ENCODE measurements at regions not wholly inside any gene's neighbourhood (a gene's known extent, or its start where the extent isn't known, plus 50 kb on each side); places are given as distances from the start of the nearest gene placed in this dataset.

- intact Hi-C loops (cut with DNase I), result no loop called here
- 69 to 77% methylated on average over 1 of the region's 1 CpG for WGBS, 2 donors
Measured at GRCh38 chr12:118618695-118619094, 242.3 kb downstream of the SUDS3 start.

GRCh38 chr12:118625050-118625675 is 248.8 kb downstream of the SUDS3 start:
- intact Hi-C loops (cut with DNase I), result no loop called here

More at GRCh38 chr12:118618695-118619094, 242.3 kb downstream of the SUDS3 start:
- no peak for TF ChIP-seq CTCF (IDR thresholded peaks at IDR 0.05)
- TF ChIP-seq POLR2A (IDR thresholded peaks at IDR 0.05), result no peak
- no peak for TF ChIP-seq EP300 (IDR thresholded peaks at IDR 0.05)
- TF ChIP-seq POLR2AphosphoS5 (IDR thresholded peaks at IDR 0.05), result no peak
- Histone ChIP-seq H3K9me3 (no peaks in the 10 kb centered on the region), H3K36me3 (no peaks in the 10 kb centered on the region), H3K27me3 (no peaks in the 10 kb centered on the region), H3K27ac (no peak overlapping the region), H3K4me3 (no peak overlapping the region), H3K4me1 (no peaks in the 10 kb centered on the region)
- no peak for DNase-seq

GRCh38 chr12:118633071-118633470 is 256.7 kb downstream of the SUDS3 start:
- TF ChIP-seq EP300 (IDR thresholded peaks at IDR 0.05), result no peak
- intact Hi-C loops (cut with DNase I), result no loop called here
- no peaks in the 10 kb centered on the region for H3K27me3 ChIP-seq
- no peak overlapping the region for H3K27ac ChIP-seq
- no peak overlapping the region for H3K4me3 ChIP-seq
- no peaks in the 10 kb centered on the region for H3K9me3 ChIP-seq
- 48 to 64% methylated on average over 4 of the region's 4 CpGs for WGBS, 2 donors
- no peaks in the 10 kb centered on the region for H3K36me3 ChIP-seq
- DNase-seq, result no peak
- H3K4me1 ChIP-seq, result no peaks in the 10 kb centered on the region

More at GRCh38 chr12:118625050-118625675, 248.8 kb downstream of the SUDS3 start:
- Histone ChIP-seq H3K4me1 (no peaks in the 10 kb centered on the region), H3K4me3 (no peak overlapping the region), H3K36me3 (no peaks in the 10 kb centered on the region), H3K27ac (no peak overlapping the region), H3K27me3 (no peaks in the 10 kb centered on the region), H3K9me3 (no peaks in the 10 kb centered on the region)
- WGBS, 2 donors, result 81 to 85% methylated on average over 3 of the region's 3 CpGs
- TF ChIP-seq POLR2AphosphoS5 (IDR thresholded peaks at IDR 0.05) (peak in 3 of 4 donors; percentile 14 to 35 (median 14)), CTCF (IDR thresholded peaks at IDR 0.05) (no peak)
- DNase-seq, result peak; percentile 69

- Histone ChIP-seq H3K36me3 (no peaks in the 10 kb centered on the region), H3K4me1 (no peaks in the 10 kb centered on the region), H3K4me3 (no peak overlapping the region), H3K9me3 (no peaks in the 10 kb centered on the region), H3K27ac (no peak overlapping the region), H3K27me3 (no peaks in the 10 kb centered on the region)
- intact Hi-C loops (cut with DNase I), result no loop called here
- no peak for TF ChIP-seq POLR2A (IDR thresholded peaks at IDR 0.05)
- no peak for TF ChIP-seq CTCF (IDR thresholded peaks at IDR 0.05)
- no peak for TF ChIP-seq POLR2AphosphoS5 (IDR thresholded peaks at IDR 0.05)
- TF ChIP-seq EP300 (IDR thresholded peaks at IDR 0.05), result no peak
- WGBS, 2 donors, result 61 to 82% methylated on average over 3 of the region's 3 CpGs
- no peak for DNase-seq
Measured at GRCh38 chr12:118635276-118635675, 258.9 kb downstream of the SUDS3 start.

GRCh38 chr12:118637767-118638370 is 261.5 kb downstream of the SUDS3 start:
- 60 to 73% methylated on average over 7 of the region's 7 CpGs for WGBS, 2 donors
- H3K4me1 ChIP-seq, result no peaks in the 10 kb centered on the region
- no peak for DNase-seq
- H3K27ac ChIP-seq, result no peak overlapping the region
- no peaks in the 10 kb centered on the region for H3K9me3 ChIP-seq
- H3K36me3 ChIP-seq, result no peaks in the 10 kb centered on the region
- no peak overlapping the region for H3K4me3 ChIP-seq
- TF ChIP-seq POLR2A (IDR thresholded peaks at IDR 0.05) (no peak), POLR2AphosphoS5 (IDR thresholded peaks at IDR 0.05) (no peak), EP300 (IDR thresholded peaks at IDR 0.05) (no peak), CTCF (IDR thresholded peaks at IDR 0.05) (no peak)
- H3K27me3 ChIP-seq, result no peaks in the 10 kb centered on the region
- intact Hi-C loops (cut with DNase I), result no loop called here

Measured in sigmoid colon (tissue), 6 donors.